NB4 (cell line): ENCODE measurements at regions not wholly inside any gene's neighbourhood (a gene's known extent, or its start where the extent isn't known, plus 50 kb on each side); places are given as distances from the start of the nearest gene placed in this dataset.

Experiments
- MAX ChIP-seq: IDR thresholded peaks from 2 replicates; pipeline ENCODE4 v1.6.1; 2011; ENCODE audit warnings: low read depth, low read length
- POLR2A ChIP-seq: IDR thresholded peaks from 2 replicates; pipeline ENCODE4 v1.6.1; 2011; ENCODE audit warnings: mild to moderate bottlenecking; ENCODE audit not compliant: insufficient read length; ENCODE audit errors: extremely low read depth

- TF ChIP-seq POLR2A (no peak), MAX (no peak)
Observed at GRCh38 chr10:113300201-113300600, 252.7 kb upstream of the HABP2 start.
